NB4 (cell line): ENCODE measurements at regions not wholly inside any gene's neighbourhood (a gene's known extent, or its start where the extent isn't known, plus 50 kb on each side); places are given as distances from the start of the nearest gene placed in this dataset.

ENCODE experiments used
- CTCF ChIP-seq: IDR thresholded peaks from one replicate; pipeline ENCODE4 v1.5.1; 2012; ENCODE audit warnings: low read depth, low read length
- POLR2A ChIP-seq: IDR thresholded peaks from 2 replicates; pipeline ENCODE4 v1.6.1; 2011; ENCODE audit warnings: mild to moderate bottlenecking; ENCODE audit not compliant: insufficient read length; ENCODE audit errors: extremely low read depth

GRCh38 chr6:133743621-133744020 is 145.3 kb upstream of the TCF21 start:
- TF ChIP-seq CTCF, result no peak
- TF ChIP-seq POLR2A, result no peak
